ENCODE measurements at regions not wholly inside any gene's neighbourhood (a gene's known extent, or its start where the extent isn't known, plus 50 kb on each side); places are given as distances from the start of the nearest gene placed in this dataset.
"Not testable (repeated sequence)": the region's sequence is repeated elsewhere in the genome, so short reads cannot be mapped to it uniquely, and the experiment has no call there.

DNA sequence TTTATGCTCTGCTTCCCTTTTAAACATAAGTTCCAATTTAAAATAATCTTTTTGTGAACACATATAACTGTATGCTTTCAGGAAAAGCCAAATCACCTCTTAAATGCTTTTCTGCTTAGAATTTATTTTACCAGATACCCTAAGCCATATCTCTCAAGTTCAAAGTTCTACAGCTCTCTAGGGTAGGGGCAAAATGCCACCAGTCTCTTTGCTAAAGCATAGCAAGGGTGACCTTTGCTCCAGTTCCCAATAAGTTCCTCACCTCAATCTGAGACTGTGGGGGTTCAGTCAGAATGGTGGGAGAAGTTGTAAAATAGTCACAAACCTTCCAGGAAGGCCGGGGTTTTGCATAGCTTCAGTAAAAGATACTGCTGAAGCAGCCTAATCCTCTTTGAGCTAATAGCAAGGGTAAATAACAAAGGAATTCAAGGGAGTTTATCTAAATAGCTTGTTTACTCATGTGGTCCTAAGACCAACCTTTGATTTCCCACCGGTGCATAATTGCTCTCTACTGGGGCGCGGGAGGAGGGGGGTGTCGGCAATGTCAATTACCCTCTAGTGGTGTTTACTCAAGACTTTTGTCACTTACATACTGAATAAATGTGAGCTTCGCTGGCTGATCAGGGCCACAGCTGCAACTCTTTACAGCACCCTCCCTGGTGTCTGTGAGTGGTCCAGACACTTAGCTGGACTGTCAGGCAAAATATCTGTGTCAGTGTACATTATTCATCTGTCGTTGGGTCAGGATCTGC is 1376.2 kb downstream of the NCAM2 start:
- Histone ChIP-seq H3K4me1 (no peaks in the 10 kb centered on the region), H3K27me3 (no peaks in the 10 kb centered on the region), H3K27ac (no peak overlapping the region), H3K4me3 (no peak overlapping the region), H3K9me3 (peaks cover 0 to 19% (median 3%) of the 10 kb centered on the region in 3 donors), H3K36me3 (no peaks in the 10 kb centered on the region)
- intact Hi-C loops (cut with DNase I): no loop called here
- TF ChIP-seq, protein P1, sequence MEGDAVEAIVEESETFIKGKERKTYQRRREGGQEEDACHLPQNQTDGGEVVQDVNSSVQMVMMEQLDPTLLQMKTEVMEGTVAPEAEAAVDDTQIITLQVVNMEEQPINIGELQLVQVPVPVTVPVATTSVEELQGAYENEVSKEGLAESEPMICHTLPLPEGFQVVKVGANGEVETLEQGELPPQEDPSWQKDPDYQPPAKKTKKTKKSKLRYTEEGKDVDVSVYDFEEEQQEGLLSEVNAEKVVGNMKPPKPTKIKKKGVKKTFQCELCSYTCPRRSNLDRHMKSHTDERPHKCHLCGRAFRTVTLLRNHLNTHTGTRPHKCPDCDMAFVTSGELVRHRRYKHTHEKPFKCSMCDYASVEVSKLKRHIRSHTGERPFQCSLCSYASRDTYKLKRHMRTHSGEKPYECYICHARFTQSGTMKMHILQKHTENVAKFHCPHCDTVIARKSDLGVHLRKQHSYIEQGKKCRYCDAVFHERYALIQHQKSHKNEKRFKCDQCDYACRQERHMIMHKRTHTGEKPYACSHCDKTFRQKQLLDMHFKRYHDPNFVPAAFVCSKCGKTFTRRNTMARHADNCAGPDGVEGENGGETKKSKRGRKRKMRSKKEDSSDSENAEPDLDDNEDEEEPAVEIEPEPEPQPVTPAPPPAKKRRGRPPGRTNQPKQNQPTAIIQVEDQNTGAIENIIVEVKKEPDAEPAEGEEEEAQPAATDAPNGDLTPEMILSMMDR (IDR thresholded peaks at IDR 0.05): no peak
- DNase-seq: no peak
- 14 to 31% methylated on average over 6 to 7 of the region's 7 CpGs for WGBS, 2 donors

DNA sequence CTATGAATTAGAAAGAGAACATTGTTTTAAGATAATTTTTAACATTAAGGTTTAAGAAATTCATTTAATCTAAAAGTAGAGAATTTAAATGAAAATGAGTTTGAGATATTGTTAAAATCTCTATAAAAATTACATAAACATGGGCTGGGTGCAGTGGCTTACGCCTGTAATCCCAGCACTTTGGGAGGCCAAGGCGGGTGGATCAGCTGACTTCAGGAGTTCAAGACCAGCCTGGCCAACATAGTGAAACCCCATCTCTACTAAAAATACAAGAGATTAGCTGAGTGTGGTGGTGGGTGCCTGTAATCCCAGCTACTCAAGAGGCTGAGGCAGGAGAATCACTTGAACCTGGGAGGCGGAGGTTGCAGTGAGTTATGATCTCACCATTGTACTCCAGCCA is 1379.6 kb downstream of the NCAM2 start:
- intact Hi-C loops (cut with DNase I); H3K9me3 ChIP-seq; H3K4me1 ChIP-seq; H3K36me3 ChIP-seq; DNase-seq; H3K27ac ChIP-seq; H3K27me3 ChIP-seq; H3K4me3 ChIP-seq: not testable (repeated sequence)
- WGBS, 2 donors: 89 to 96% methylated on average over 3 of the region's 3 CpGs

DNA sequence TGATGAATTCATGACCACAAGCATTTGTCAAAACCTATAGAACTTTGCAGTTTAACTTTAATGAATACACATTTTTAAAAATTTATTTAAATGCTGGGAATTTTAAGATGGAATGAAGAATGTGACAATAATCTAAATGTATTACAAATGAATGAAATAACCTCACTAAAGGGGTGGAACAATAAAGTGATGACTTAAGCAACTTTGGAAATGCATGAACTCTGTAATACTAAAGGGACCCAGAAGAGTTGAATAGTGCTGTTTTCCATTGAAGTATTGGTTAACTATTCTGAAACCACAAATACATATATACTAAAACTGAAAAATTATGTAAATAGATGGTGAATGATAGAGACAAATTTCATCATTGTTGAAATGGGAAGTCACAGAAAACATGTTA is 1395.1 kb downstream of the NCAM2 start:
- Histone ChIP-seq H3K36me3 (no peaks in the 10 kb centered on the region), H3K27me3 (no peaks in the 10 kb centered on the region), H3K4me3 (no peak overlapping the region), H3K27ac (no peak overlapping the region), H3K9me3 (peaks cover 0 to 5% (median 0%) of the 10 kb centered on the region in 3 donors), H3K4me1 (no peaks in the 10 kb centered on the region)
- intact Hi-C loops (cut with DNase I): no loop called here
- no peak for DNase-seq
- no peak for TF ChIP-seq POLR2A (IDR thresholded peaks at IDR 0.05)
- TF ChIP-seq, protein P1 (IDR thresholded peaks at IDR 0.05): no peak

DNA sequence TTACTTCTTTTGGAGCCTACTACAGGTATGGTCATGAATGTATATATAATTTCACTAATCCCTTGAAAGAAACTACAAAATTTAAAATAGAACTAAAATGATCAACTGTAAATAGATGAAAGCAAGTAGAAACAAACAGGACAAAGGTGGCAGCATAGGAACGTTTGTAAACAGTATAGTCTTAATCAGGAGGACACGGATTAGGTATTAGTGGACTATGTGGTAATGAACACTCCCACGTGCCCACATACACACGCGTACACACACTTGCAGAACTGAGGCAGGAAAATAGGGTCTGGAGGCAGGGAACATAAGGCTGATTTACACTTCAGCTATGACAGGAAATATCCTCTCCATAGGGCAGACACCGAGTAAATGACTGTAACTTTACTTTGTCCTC is 1397.8 kb downstream of the NCAM2 start:
- no peak for TF ChIP-seq POLR2A (IDR thresholded peaks at IDR 0.05)
- TF ChIP-seq, protein P1 (IDR thresholded peaks at IDR 0.05): no peak
- Histone ChIP-seq H3K36me3 (no peaks in the 10 kb centered on the region), H3K4me1 (no peaks in the 10 kb centered on the region), H3K9me3 (peaks cover 0 to 5% (median 0%) of the 10 kb centered on the region in 3 donors), H3K4me3 (no peak overlapping the region), H3K27ac (no peak overlapping the region), H3K27me3 (no peaks in the 10 kb centered on the region)
- DNase-seq: no peak
- 79 to 86% methylated on average over 6 of the region's 6 CpGs for WGBS, 2 donors
- intact Hi-C loops (cut with DNase I): no loop called here

DNA sequence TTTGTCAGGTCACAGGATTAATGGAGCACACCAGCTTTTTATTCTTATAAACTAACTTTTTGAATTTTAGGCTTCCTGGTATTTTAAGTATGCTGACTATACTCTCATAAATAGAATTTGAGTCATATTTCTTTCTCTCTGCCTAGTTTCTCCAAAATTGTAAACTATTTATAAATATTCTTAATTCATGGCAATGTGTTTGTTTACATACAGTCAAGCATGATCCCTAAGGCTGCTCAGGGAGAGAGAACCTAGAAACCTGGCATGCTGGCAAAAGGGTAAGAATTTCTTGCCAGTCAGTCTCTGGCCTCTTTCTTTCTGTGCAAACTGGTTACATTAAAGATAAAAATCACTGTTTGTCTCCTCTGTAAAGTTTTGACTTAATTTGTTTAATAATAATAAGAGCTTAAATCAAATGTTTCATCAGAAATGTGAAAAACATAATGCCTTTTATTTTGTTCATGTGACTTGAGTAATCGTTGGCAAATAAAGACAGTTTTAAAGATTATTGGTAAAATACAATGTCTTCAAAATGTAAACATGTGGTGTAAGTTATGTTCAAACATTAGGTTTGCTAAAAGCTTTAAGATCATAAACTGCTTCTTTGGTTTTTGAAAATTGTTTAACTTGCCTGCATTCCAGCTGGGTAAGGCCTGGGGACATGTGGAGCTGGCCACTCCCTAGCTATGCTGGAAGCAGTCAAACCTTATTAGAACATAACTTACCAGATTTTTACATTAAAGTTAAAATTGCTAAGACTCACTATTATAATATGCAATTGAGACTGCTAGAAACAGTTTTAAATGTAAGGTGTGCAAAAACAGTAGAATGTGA is 1401.7 kb downstream of the NCAM2 start:
- no peaks in the 10 kb centered on the region for H3K4me1 ChIP-seq
- intact Hi-C loops (cut with DNase I): no loop called here
- peaks cover 0 to 5% (median 0%) of the 10 kb centered on the region in 3 donors for H3K9me3 ChIP-seq
- WGBS, 2 donors: 23 to 25% methylated on average over 1 of the region's 1 CpG
- H3K27ac ChIP-seq: no peak overlapping the region
- DNase-seq: no peak
- TF ChIP-seq, protein P1 (IDR thresholded peaks at IDR 0.05): no peak
- no peak for TF ChIP-seq POLR2A (IDR thresholded peaks at IDR 0.05)
- no peak overlapping the region for H3K4me3 ChIP-seq
- no peaks in the 10 kb centered on the region for H3K27me3 ChIP-seq
- no peaks in the 10 kb centered on the region for H3K36me3 ChIP-seq
